ES-I3 (cell line): ENCODE measurements at regions not wholly inside any gene's neighbourhood (a gene's known extent, or its start where the extent isn't known, plus 50 kb on each side); places are given as distances from the start of the nearest gene placed in this dataset.

Source experiments
- H3K36me3 ChIP-seq: 2 replicates; pipeline ENCODE4 v1.6.1; 2013; ENCODE audit warnings: mild to moderate bottlenecking, low read length, control low read depth, moderate library complexity; ENCODE audit not compliant: insufficient read depth
- H3K4me1 ChIP-seq: 2 replicates; pipeline ENCODE4 v1.6.1; 2013; ENCODE audit warnings: mild to moderate bottlenecking, control low read depth, low read length; ENCODE audit not compliant: insufficient read depth
- H3K9ac ChIP-seq: 2 replicates; pipeline ENCODE4 v1.6.1; 2013; ENCODE audit warnings: low read depth, mild to moderate bottlenecking, low read length, moderate library complexity
- H3K9me3 ChIP-seq: 2 replicates; pipeline ENCODE4 v1.6.1; 2013; ENCODE audit warnings: mild to moderate bottlenecking, low read length, moderate library complexity; ENCODE audit not compliant: control insufficient read depth, insufficient read depth

DNA sequence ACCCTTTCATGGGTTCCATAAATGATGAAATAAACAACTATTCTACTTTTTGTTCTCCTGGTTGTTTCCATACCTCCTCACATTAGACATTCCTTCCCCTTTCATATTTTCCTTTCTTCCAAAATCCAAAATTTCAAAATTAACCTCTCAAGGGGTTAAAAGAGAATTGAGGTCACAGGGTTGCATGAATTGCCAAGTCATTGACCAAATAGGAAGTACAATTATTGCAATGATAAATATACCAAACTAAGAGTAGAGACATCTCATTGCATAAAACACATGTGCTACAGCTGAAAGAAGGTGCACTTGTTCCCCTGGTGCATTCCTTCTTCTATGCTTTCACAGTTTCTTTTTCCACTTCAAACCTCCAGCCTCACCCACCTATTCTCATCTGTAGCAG, 136.1 kb downstream of the KCTD12 start:
- Histone ChIP-seq H3K9ac (no peak overlapping the region), H3K36me3 (no peaks in the 10 kb centered on the region), H3K9me3 (no peaks in the 10 kb centered on the region), H3K4me1 (no peaks in the 10 kb centered on the region; the same call in 1 of the 2 replicates)

DNA sequence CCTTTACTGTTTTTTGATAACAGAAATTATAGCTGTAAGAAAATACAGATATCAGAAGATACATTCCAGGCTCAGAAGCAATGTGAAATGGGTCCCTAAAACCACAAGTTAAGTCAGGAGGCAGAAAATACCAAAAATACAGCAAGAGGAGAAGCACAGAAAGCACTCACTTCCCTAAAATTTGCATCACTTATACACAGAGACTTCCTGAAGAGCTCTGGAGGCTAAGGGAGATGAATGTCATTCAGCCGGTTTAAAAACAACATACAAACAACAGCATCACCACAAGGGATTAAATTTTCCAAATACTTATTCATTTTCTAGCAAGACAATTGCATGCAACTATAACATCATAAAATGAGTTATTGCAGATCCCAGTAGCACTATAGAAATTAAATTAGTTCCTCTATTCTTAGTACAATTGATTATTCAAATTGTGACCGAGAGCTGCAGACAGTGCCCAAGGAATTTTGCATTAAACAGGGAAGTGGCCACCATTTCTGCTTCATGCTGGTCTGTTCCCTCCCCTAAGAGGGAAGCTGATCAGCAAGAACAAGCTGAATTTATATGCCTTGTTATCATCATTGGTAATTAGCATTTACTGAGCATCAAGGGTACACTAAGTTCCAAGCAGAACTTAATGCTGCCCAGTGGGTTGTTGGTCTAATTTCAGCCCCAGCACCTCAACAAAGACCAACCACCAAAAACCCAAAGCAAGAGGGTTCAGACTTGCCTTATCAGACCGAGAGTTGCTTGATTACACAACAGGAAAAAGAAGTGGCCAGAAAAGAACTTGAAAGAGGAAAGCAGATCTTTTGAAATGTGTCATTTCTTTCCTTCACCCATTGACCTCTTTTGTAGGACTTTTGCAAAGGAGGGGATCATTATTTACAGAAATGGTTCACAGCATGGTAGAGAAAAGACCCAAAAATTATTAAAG, 140.7 kb downstream of the KCTD12 start:
- no peaks in the 10 kb centered on the region; the same call in 1 of the 2 replicates for H3K4me1 ChIP-seq
- no peak overlapping the region for H3K9ac ChIP-seq
- H3K9me3 ChIP-seq = 0 out of 2 replicates have a peak, but pooled peaks cover 6% of the 10 kb centered on the region
- no peaks in the 10 kb centered on the region for H3K36me3 ChIP-seq

DNA sequence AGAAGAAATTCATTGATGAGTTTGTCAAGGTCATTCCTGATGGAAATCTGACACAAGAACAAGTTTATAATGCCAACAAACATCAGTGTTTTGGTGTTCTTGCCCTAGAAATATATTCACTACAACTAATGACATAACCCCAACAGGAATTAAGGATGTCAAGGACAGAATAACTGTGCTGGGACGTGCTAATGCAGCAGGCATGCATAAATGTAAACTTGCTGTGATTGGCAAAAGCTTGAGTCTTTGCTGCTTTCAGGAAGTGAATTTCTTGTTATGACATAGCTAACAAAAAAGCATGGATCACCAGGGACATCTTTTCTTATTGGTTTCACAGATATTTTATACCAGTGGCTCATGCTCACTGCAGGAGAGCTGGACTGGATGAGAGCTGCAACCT, 144.6 kb downstream of the KCTD12 start:
- no peak overlapping the region for H3K9ac ChIP-seq
- H3K36me3 ChIP-seq = no peaks in the 10 kb centered on the region
- no peaks in the 10 kb centered on the region; the same call in 1 of the 2 replicates for H3K4me1 ChIP-seq
- H3K9me3 ChIP-seq = 0 out of 2 replicates have a peak, but pooled peaks cover 6% of the 10 kb centered on the region

DNA sequence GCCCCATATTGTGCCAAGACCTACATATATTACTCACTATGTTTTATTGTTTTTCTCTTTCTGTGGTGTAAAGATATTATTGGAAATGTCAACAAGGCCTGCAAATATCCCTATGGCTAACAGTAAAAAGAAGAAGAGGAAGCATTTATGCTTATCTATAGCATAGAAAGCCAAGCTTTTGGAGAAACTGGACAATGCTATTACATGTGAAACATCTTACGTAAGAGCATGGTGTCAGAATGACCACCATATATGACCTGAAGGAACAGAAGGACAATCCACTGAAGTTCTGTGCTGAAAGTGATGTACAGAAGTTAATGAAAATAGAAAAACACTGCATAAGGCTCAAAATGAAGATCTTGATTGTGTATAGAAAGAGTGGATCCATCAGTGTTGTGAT, 145.2 kb downstream of the KCTD12 start:
- no peak overlapping the region for H3K9ac ChIP-seq
- H3K36me3 ChIP-seq = no peaks in the 10 kb centered on the region
- H3K9me3 ChIP-seq = 0 out of 2 replicates have a peak, but pooled peaks cover 6% of the 10 kb centered on the region
- no peaks in the 10 kb centered on the region; the same call in 1 of the 2 replicates for H3K4me1 ChIP-seq

DNA sequence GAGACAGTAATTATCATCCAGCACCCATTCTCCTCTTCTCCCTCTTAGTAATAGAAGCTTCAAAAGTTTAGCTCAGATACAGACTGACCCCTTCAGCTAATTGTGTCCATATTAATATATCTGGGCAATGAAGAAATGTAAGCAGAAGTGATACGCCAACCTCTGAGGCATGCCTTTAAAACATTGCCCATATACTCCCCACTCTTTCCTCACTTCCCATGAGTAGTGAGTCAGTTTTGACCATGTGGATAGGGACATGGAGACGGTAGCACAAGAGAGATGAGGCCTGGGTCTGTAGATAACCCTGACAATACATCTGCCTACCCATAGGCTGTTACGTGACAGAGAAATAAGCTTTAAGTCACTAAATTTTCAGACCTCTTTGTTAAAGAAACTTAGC, 147.6 kb downstream of the KCTD12 start:
- Histone ChIP-seq H3K9ac (no peak overlapping the region), H3K36me3 (no peaks in the 10 kb centered on the region), H3K4me1 (no peaks in the 10 kb centered on the region), H3K9me3 (0 out of 2 replicates have a peak, but pooled peaks cover 6% of the 10 kb centered on the region)

DNA sequence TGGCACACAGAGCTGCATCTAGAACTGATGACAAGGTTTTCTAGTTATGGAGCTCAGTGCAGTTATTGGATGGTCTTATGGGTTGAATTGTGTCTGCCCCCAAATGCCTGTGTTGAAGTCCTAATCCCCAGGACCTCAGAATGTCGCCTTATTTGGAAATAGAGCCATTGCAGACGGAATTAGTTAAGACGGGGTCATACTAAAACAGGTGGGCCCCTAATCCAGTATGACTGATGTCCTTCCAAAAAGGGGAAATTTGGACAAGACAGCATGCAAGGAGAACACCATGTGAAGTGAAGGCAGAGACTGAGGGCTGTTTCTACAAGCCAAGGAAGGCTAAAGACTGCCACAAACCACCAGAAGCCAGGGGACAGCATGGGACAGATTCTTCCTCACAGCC, 148.7 kb downstream of the KCTD12 start:
- H3K9ac ChIP-seq = no peak overlapping the region
- no peaks in the 10 kb centered on the region for H3K36me3 ChIP-seq
- H3K9me3 ChIP-seq = 0 out of 2 replicates have a peak, but pooled peaks cover 6% of the 10 kb centered on the region
- no peaks in the 10 kb centered on the region for H3K4me1 ChIP-seq

DNA sequence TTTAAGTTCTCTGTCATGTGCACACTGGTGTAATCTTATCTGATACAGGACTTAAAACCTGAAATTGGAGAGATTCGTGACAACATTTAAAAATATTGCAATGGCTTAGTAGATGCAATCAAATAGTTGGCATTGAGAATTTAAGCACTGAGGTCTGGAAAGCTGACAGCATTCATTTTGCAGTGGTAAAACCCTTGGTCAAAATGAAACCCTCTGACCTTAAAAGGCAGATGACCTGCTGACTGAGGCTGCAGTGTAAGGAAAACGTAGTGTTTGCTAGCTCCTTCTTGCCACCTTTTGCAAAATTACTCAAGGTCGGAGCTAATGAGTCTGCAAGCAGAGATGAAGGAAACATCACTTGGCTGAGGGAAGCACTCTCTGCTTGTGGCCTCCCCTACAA, 150.6 kb downstream of the KCTD12 start:
- no peaks in the 10 kb centered on the region for H3K4me1 ChIP-seq
- H3K9ac ChIP-seq = no peak overlapping the region
- H3K36me3 ChIP-seq = no peaks in the 10 kb centered on the region
- no peaks in the 10 kb centered on the region for H3K9me3 ChIP-seq

DNA sequence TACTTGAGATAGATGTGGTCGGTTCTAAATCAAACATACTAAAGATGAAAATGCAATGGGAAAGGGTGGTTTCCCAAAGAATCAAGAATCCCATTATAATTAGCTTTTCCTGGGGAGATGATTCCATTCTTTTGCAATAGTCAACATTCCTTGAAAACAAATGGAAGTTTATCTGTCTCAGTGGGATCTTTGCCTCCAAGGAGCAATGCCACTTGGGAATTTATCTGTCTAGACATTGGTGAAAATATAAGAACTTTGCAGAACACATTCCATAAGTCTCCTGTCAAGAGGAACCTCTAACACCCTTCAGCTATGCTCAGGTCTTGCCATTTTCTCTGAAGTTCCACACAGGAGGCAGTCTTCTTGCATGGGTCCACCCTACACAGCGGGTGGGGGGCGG, 152.5 kb downstream of the KCTD12 start:
- H3K9me3 ChIP-seq = no peaks in the 10 kb centered on the region
- no peaks in the 10 kb centered on the region for H3K4me1 ChIP-seq
- H3K36me3 ChIP-seq = no peaks in the 10 kb centered on the region
- H3K9ac ChIP-seq = no peak overlapping the region

DNA sequence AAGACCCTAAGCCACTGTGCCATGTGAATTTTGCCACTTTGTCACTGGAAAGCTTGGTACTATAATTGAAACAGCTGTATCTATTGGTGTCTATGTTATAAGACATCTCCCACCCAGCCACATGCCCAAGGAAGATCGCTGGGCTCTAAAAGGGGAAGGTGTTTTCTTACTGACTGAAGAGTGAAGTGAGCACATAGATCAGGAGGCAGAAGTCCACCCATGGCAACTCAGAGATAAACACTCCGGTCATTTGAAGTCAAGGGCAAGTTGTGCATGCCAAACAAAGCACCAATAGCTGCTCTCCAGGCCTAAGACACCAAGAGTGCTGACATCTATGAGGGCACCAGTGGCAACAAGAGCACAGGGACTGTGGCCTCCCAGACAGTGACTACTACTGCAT, 153.8 kb downstream of the KCTD12 start:
- no peak overlapping the region for H3K9ac ChIP-seq
- no peaks in the 10 kb centered on the region for H3K36me3 ChIP-seq
- no peaks in the 10 kb centered on the region for H3K9me3 ChIP-seq
- no peaks in the 10 kb centered on the region for H3K4me1 ChIP-seq

DNA sequence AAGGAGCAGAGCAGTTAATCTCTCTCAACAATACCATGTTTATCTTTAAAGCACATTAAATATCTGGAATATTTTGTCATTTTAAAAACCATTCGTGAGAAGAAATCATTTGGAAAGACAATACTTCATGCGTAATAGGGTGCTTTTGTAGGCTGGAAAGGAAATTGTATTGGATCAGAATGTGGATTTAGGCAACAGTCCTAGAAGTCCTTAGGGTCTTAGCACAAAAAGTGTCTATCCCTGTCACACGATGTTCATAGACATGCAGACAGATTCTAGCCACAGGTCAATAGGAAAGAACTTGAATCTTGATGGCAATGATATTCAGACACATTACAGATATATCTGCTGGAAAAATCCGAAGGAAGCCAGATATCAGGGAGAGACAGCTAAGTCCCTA, 156.0 kb downstream of the KCTD12 start:
- Histone ChIP-seq H3K9ac (no peak overlapping the region), H3K9me3 (no peaks in the 10 kb centered on the region; the same call in 1 of the 2 replicates)

DNA sequence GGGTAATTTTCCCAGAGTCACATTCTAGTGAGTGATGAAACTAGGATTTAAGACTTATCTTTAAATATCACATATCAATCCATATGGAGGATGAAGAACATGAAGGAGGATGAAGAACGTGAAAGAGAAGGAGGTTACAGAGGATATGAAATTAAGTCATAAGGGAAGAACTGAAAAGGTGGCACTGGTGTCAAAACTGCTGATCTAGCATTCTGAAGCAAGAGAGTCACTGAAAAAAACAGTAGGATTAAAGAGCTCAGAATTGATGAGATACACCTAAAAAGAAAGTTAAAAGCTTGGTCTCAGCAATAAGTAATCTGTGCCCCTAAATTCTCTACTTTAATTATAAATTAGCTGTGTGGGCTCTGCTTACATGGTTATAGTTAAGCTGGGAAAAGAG, 156.5 kb downstream of the KCTD12 start:
- H3K9me3 ChIP-seq = no peaks in the 10 kb centered on the region; the same call in 1 of the 2 replicates
- H3K36me3 ChIP-seq = no peaks in the 10 kb centered on the region
- H3K9ac ChIP-seq = no peak overlapping the region
- H3K4me1 ChIP-seq = peaks cover 9% of the 10 kb centered on the region; the same call in 1 of the 2 replicates

More for the DNA sequence above, 156.0 kb downstream of the KCTD12 start:
- no peaks in the 10 kb centered on the region for H3K36me3 ChIP-seq
- H3K4me1 ChIP-seq = peaks cover 6% of the 10 kb centered on the region; the same call in 1 of the 2 replicates

DNA sequence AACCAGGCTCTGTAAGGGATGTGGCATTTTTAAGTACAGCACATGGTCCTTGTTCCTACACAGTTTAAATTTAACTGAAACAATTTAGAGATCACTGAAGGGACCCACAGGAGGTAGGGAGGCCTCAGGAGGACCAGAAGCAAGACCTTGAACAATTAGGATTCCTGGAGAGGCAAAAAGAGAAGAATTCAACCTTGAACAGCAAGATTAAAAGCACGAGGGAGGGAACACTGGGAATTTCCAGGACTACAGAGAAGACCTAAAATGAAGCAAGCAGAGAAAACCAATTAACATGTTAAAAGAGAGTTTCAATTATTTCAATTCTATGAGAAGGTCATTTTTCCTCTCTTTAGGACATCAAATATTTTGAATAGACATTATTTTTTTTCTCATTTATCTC, 160.3 kb downstream of the KCTD12 start:
- Histone ChIP-seq H3K4me1 (peaks cover 15% of the 10 kb centered on the region; the same call in 1 of the 2 replicates), H3K36me3 (no peaks in the 10 kb centered on the region), H3K9me3 (no peaks in the 10 kb centered on the region; the same call in 1 of the 2 replicates), H3K9ac (no peak overlapping the region)

DNA sequence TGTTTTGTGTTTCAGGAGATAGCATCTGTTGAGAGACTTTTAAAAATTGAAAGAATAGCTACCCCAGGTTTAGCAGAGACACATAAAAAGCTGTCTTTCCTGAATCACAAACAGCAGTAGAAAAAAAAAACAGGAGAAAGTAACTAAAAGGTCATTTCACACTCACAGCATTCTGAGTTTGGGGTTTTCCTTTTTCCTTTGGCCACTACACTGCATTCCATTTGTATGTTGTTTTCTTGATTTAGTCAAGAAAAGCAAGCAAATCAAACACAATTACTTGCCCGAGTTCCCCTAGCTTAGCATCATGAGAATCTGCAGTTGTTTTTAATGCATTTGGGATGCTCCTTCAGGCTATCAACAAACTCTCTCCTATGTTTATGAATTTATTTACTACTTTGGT, 161.0 kb downstream of the KCTD12 start:
- Histone ChIP-seq H3K9ac (no peak overlapping the region), H3K36me3 (no peaks in the 10 kb centered on the region), H3K4me1 (peaks cover 15% of the 10 kb centered on the region; the same call in 1 of the 2 replicates), H3K9me3 (no peaks in the 10 kb centered on the region; the same call in 1 of the 2 replicates)

DNA sequence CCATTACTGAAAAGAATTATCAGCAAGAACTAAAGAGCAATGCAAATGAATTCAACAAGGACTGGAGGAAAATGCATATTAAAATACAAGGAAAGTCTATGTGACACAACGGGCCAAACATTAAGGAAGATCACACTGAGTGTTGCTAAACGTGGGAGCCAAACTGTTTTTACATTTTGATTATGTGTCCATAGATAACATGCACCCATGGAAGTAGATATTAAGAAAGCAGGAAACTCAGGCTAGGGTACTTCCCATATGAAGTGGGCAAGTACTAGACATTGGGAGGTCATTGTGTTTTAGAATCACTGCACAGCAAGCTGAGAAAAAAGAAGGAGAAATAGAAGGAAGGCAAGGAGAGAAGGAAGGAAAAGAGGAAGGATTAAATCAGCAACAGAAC, 161.8 kb downstream of the KCTD12 start:
- H3K9me3 ChIP-seq = no peaks in the 10 kb centered on the region; the same call in 1 of the 2 replicates
- no peaks in the 10 kb centered on the region for H3K36me3 ChIP-seq
- H3K4me1 ChIP-seq = peaks cover 15% of the 10 kb centered on the region; the same call in 1 of the 2 replicates
- no peak overlapping the region for H3K9ac ChIP-seq
